NCI-H1694 (cell line): ENCODE measurements at regions not wholly inside any gene's neighbourhood (a gene's known extent, or its start where the extent isn't known, plus 50 kb on each side); places are given as distances from the start of the nearest gene placed in this dataset.

ENCODE experiments used
- DNase-seq: peaks from one replicate; lab custom pipeline; 2025; lab: John Stamatoyannopoulos, UW

DNA sequence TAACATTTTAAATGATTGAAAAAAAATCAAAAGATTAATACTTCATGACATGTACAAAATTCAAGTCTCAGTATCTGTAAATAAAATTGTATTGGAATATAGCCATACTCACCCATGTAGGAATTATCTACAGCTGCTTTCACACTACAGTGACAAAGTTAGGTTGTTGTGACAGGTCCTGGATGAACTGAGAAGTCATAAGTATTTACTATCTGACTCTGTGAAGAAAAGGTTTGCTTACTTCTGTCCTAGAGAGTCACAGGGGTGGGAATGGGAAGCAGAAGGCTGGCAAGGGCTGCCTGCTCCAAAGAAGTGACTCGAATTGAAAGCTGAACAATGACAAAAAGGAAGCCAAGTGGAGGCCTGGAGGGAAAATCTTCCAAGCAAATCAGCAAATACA lies 155.2 kb downstream of the SLC30A10 start:
- DNase-seq: no peak

DNA sequence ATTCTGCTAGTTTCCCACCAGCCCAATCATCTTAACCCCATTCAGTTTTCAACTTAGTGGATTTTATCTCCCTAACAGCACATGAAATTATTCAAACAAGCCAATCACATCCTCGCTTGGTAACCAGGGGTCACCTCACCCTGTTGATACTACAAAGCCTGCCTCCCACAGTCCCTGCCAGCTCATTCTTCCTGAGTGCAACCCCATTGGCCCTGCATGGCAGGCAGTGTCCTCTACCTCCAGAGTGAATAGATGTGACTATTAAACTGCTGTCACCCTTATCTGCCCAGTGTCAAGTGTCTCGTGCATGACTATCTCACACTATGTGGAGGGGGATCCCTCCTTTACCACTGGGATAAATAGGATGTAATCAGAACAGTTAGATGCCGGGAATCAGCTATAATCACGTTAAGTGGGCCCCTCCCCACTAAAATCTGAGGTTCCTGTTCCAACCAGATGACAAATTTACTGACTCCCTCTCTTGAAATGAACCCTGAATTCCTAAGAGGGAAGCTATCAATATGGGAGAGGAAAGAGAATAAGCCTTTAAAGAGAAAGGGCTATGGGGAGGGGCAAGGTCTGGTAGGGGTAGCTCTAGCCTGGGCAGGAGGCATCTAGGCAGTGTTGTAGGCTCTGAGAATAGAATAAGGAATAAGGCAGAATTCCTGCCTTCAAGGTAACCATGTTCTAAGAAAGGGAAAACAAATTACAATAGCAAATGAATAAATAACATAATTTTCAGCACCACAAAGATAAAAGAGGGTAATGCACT lies 155.9 kb downstream of the SLC30A10 start:
- no peak for DNase-seq

DNA sequence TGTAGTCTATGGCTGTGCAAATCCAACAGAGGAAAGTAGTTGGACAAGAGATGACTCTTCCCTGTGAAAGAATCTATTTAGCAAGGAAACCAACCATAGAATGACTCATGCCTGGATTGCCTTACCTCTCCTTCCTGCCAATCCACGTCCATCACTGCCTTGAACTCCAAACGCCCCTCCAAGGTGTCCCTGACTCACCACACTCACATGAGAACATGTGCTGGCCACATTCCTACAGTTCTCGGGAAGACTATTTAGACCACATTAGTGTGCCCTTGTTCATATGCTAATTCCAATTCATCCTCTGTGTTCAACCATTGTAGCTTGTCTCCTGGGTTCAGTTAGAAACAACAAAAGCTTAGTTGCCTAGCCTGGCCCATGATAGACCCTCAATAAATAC lies 157.3 kb downstream of the SLC30A10 start:
- no peak for DNase-seq

DNA sequence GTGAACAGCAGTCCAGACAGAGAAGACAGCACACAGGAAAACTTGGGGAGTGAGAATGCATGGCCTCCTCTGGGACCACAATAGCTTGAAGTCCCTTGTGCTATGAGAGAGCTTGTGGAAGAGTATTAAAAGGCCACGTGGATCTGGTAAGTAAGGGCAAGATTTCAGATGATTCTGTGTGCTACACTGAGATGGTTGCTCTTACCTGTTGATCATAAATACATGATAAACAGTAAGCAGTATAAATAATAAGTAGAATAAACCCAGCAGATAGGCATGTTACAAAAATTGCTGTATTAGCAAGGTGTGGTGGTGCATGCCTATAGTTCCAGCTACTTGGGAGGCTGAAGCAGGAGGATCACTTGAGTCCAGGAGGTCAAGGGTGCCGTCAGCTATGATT lies 150.4 kb upstream of the ZC3H11B start:
- DNase-seq: no peak

DNA sequence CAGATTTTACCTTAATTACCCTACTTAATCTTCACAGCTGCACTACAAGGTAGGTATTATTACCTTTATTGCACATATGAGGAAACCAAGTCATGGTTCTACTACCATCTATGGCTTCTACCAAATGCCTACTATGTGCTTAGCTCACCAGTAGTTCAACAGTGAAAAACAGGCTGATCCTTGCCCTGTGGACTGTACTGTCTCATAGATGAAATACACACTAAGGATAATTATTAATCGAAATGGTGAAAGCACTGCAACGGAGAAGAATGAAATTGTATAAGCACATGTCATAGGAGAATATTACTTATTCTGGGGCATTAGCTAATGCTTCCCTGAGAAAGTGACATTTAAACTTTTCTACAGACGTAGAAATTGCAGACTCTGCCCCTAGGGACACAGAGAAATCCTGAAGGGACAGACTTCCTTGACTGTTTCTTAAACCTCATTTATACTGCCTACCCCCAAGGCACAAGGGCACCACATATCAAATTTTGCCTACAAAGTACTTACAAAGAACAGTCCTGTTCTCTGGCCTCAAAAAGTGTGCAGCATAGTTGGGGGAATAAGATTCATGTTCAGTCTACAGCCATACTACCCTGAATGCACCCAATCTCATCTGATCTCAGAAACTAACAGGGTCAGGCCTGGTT lies 148.4 kb upstream of the ZC3H11B start:
- no peak for DNase-seq

DNA sequence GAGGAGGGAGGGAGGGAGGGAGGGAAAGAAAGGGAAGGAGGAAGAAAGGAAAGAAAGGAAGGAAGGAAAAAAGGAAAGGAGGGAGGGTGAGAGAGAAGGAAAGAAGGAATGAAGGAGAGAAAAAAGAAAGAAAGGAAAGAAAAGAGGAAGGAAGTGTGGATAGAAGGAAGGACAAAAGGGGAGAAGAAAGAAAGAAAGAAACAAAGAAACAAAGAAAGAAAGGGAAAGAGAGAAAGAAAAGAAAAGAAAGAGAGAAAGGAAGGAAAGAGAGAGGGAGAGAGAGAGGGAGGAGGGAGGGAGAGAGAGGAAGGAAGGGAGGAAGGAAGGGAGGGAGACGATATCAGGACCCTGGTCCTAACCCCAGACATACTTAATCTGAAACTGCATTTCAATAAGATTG lies 146.2 kb upstream of the ZC3H11B start:
- no peak for DNase-seq

DNA sequence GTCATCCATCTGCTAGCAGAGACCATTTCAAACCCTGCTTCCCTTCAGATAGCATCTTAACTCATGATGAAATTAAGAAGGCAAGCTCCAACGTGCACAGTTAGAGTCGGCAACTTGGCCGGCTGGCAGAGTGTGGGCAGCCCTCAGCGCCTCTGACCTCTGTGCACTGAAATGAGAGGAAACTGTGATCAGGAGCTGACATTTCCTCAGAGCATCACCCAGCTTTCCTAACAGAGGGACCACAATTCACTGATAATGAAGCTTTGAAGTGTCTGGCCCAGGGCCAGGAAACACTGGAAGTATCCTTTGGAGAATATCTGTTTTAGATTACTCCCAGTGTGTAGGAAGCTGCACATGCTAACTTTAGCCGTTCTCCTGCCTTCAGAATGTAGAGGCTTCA lies 145.0 kb upstream of the ZC3H11B start:
- no peak for DNase-seq

DNA sequence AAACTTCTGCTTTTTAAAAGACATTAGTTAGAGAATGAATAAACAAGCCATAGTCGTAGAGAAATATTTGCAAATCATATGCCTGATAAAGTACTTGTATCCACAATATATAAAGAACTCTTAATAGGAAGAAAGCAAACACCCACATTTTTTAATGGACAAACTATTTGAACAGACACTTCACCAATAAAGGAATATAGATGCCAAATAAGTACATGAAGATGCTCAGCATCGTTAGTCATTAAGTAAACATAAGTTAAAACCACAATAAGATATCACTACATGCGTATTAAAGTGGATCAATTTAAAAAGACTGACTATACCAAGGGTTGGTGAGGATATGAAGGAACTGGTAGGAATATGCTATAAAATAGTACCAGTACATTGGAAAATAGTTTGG lies 142.3 kb upstream of the ZC3H11B start:
- DNase-seq: no peak

DNA sequence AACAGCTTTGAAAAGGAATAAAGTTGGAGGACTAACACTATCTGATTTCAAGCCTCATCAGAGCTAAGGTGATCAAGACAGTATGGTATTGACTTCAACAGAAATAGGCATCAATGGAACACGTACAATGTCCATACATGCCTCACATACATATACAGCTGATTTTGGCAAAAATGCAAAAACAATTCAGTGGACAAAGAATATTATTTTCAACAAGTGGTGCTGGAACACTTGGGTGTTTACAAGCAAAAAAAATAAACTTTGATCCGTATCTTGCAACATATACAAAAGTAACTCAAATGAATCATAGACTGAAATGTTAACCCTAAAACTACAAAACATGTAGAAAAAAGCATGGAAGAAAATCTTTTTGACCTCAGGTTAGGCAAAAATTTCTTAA lies 141.9 kb upstream of the ZC3H11B start:
- no peak for DNase-seq

DNA sequence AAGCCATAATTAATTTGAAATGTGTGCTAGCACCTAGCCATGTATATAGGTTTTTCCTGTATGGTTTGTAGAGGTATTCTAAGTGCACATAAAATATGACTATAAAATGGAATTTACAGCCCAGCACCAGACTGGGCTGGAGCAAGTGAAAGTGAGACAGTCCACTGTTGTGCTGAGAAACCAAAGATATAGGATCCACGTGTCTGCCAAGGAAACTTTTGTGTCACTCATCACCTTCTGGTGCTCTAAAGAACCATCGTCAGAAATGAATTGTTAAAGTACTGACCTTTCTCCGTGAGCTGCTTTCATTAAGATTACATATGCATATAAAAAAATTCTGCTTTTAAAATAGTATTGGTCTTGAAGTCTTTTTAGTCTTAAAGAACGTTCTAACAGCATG lies 141.0 kb upstream of the ZC3H11B start:
- DNase-seq: no peak

DNA sequence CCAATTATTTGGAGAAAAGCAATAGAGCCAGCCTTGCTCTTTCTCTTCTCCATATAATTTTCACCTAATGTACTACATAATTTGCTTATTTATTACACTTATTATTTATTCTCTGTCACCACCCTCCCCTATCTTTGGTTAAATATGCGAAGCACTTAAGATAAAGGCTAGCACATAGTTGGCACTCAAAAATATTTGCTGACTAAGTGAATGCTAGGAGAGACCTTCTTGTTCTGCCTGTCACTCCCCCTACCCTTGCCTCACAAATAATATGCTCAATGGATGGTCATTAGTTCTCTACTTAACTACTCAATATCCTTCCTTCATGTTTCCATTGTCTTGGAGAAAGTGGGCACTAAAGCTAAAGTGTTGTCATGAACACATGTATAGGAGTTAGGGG lies 139.7 kb upstream of the ZC3H11B start:
- no peak for DNase-seq

DNA sequence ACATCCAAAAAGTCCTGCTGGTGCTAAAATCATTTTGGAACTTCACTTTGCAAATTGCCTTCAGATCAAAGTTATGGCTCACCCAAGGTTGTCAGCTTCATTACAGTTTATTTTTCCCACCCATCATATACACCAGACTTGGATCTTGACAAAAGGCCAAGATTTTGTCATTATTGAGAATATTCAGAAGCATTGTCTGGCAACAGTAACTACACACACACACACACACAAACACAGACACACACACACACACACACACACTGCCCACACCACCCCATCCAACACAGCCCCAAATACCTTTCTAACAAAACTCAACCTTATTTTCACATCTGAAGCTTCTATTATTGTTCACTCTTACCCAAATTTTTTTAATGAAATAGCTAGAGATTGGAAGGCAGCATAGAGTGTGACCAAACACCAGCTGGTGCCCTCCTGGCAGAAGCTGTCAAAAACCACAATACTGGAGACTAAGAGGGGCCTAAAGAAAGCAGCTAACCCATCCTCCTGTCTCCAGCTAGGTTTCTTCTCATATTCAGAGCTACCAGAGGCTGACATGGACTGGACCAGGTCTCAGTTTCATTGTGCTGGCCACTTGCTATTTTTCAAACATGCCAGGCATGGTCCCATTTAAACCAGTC lies 139.1 kb upstream of the ZC3H11B start:
- DNase-seq: peak; percentile 84

DNA sequence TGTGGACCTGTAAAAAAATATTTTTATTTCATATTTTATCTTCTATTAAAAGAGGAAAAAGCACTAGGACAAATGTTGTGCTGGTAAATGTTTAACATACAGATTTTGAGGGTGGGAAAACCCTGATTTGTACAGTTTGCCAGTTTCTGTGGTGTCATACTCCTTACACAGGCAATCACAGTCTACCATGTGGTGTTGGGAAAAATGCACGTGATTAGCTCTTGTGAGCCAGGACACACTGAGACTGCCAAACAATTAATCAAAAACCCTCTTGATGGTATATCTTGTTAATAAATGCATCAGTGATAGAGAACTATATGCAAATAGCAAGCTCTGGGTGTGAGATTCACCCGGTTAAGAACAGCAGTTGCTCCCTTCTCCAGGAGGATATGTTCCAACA lies 136.5 kb upstream of the ZC3H11B start:
- DNase-seq: no peak

DNA sequence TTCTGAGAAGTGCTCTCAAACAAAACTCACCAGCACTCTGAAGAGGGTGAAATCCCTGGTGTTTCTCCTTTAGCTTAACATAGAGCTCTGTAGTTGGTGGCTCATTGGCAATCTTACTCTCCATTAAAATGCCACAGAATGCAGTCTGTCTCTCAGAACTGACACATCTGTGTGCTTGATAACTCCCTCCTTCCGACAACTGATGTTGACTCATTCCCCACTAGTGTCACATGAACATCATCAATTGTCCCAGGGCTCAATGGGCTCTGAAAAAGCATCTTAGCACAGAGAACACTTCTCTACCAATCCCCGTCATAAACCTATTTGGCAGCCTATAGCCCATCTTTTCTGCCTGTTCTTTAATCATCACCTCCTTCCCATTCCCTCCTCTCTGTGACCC lies 133.2 kb upstream of the ZC3H11B start:
- no peak for DNase-seq

DNA sequence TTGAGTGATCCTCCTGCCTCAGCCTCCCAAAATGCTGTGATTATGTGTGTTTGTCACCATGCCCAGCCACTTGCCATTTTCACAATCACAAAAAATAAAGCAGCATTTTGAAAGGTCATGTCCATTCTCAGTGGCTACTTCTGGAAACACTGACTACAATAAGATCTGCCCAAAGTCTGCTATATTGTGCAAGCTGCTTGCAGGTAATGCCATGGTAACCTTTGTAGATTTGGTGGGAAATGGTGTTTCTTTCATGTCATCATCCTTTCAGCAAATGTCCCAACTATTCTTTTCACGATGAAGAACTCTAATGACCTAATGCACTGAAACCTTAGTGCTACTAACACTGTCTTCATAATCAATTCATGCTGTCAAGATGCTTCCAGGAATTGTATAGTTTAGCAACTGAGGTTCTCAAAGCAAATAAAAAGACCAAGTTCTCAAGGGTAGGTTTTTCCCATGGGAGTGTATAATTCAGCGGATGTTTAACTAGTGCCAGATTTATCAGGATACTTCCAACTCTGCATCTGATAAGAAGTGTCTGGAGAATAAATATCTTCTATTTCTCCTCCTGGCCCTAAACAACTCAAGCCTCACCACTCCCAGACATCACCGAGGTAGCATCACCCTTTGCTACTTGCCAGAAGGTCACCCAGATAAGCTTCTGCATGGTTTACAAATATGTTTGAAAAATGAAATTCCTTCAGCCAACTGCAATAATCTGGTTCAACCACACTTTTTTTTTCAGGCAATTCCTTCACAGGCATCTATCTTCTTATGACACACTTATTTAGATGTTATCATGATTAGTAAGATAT lies 132.0 kb upstream of the ZC3H11B start:
- no peak for DNase-seq

DNA sequence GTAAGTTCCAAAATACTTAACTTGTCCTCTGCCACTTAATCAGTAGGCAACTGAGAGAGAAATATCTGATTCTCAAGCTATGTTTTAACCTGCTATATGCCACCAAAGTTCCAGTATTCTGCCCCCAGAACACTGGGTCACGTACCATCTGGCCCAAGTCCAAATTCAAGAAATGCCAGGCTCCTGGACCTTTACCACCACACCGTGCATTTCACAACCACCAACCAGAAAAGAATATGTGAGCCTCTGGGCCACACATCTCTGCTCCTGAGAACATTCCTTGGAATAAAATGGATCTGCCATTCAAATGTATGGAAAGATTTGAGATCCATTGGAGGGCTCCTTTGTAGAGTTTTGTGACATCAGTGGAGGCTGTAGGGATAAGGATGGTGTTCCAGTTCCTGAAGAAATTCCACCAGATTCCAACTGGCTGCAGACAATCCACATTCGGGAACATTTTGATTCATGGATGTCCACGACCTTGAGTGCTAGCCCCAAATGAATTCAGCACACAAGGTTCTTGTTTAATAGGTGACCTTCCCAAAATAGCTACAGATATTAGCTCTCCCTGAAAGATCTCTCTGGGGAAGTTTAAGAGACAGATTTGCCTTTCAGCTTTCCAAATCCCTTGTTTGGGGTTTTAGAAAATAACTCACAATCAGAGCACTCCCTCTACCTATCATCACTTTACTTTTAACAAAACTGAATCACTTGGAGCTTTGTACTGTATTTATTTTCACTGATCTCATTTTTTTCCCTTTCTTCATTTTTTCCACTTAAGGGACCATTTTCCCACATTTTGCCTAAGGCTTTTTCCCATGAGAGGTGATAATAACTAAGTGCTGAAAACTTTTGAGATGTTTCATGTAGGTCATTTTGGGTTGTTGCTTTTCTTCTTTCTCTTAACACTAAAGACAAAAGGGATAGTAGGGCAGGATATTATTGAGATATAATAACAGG lies 128.4 kb upstream of the ZC3H11B start:
- no peak for DNase-seq

DNA sequence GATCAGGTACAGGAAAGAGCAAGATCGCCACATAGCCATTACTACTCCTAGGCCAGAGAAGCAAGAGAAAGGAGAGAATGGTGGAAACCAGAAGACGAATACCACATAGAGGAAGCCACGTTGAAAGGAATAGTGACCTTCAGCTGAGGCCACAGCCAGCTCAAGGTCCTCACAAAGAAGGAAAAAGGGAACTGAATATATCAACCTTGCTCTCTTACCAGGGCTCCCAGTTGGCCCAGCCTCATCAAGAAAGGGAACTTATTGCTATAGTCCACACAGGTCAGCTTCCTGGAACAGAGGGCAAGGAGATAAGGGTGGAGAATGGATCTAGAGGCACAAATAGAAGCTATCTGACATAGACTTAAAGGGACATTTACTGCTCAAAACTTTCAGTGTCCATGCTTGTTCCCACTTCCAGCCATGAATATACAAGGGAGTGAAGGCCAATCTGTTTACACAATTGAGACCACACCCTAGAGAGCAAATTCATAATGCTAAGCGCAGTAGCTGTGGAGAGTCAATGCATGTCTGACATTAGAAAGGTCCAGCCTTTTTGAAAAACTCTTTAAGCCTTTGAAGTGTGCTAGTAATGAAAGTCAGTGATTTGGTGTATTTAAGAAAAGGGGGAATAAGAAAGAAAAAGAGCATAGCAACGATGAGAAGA lies 120.7 kb upstream of the ZC3H11B start:
- no peak for DNase-seq

DNA sequence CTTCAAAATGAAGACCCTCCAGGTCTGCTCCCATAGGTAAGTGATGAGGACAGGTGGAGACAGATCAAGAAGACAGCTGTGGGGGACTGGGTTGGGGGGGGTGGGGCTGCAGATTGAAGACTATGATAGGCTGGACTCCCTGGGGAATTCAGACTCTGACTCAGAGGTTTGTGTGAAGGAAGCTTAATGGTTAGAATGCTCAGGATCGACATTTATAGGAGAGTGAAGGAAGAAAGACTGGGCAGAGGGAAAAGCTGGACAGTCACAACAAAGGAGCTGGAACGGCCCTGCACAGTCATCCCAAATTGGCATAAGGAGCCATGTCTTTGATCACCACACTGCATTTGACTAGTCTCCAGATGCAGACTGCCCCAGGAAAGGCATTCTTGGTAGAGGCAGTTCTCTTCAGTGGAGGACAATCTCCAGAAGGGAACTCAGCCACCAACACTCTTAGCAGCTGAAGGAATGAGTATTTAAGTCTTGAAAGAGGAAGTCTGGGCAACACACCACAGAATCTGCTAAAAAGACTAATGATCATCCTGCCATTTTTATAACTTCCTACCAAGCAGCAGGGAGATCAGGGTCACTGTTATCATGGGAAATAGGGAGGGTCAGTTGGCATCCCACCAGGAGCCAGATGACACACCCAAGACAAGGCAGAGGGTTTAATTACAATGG lies 120.0 kb upstream of the ZC3H11B start:
- DNase-seq: no peak

DNA sequence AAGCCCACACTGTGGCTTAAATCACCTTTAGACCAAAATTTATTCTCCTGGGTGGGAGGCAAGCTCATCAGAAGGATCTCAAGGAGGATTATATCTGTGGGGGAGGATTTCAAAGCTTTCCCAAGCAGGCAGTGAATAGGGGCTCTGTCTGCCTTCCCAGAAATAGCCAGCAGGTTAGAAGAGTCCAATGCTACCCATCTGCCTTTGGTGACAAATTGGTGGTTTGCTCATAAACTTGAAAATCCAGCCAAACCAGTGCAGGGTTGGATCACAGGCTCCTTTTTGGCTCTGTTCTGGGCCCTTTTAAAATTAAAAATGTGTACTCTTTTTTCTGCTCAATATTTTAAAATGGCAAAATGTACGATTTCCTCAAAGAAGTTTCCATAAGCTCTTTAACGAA lies 118.9 kb upstream of the ZC3H11B start:
- no peak for DNase-seq
